GM19372 (cell line): ENCODE measurements at regions not wholly inside any gene's neighbourhood (a gene's known extent, or its start where the extent isn't known, plus 50 kb on each side); places are given as distances from the start of the nearest gene placed in this dataset.
"Not testable (repeated sequence)": the region's sequence is repeated elsewhere in the genome, so short reads cannot be mapped to it uniquely, and the experiment has no call there.

Experiments used
- ATAC-seq: cut with Tn5 transposase; IDR thresholded peaks from one replicate; pipeline ENCODE4 v1.9.1; 2021; ENCODE audit warnings: mild to moderate bottlenecking, low read depth, moderate library complexity; ENCODE audit not compliant: unreplicated experiment

DNA sequence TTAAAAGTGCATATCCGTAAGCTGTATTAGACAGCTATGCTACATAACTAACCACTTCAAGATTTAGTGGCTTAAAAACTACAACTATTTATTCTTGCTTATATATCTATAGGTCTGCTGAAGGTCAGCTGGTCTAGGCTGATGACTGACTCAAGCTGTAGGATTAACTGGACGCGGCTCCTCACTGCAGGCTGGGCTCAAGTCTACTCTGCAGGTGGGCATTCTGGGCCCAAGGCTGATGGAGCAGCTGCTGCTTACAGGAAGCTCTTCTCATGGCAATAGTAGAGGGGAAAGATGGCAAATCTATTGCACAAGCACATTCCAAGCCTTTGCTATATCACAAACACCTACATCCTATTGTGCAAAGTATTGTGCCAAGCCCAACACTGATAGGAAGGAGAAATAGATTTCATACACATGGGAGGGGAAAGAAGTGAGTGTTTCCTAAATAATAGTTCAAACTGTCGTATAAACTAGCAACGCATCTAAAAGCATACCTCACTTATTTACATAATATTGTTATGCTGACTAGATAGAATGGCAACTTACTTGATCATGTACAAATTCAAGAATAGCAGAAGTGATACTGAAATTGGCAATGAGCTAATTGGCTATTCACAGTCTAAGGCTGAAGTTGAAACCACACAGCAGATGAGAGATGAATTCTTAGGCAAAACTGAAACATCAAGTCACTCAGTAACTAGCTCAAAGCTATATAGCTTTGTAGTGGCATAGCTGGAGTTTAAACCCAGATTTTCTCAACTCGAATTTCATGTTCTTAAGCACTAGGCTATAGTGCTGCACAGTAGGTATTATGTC, 263.8 kb downstream of the NKX6-1 start:
- ATAC-seq: peak; percentile 99

DNA sequence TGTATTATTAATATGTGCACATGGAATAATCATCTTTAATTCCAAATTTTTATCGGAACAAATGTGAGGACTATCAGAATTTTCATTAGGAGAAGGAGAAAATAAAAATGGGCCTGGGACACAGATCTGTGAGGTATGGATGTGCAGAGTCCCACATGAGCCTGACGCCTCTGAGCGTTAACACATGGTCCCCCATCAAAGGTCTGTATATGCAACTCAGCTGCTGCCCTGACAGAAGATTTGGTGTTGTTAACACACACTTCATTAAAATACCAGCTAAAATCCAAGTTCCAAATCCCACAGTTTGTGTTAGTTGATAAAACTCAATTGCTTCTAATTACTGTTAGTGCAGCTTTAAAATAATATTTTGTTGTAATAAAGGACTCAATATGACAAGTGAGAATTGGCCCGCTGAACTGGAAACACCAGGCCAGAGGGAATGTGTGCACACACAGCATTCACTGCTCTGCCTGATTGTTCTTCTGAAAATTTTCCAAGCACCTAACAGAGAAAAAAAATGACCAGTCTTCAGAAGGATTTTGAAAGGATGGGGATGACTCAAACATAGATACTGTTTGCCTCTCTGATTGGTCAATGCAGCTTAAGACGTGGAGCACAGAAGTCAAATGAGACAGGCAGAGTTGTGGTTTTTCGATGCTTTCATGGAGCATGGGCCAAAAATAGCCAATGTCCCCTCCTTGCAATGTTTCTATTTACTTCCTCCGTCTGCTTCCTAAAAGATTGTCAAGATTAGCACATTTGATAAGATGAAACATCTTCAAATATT, 266.6 kb downstream of the NKX6-1 start:
- ATAC-seq: no peak

GRCh38 chr4:84231539-84232055, 267.5 kb downstream of the NKX6-1 start:
- ATAC-seq: no peak

DNA sequence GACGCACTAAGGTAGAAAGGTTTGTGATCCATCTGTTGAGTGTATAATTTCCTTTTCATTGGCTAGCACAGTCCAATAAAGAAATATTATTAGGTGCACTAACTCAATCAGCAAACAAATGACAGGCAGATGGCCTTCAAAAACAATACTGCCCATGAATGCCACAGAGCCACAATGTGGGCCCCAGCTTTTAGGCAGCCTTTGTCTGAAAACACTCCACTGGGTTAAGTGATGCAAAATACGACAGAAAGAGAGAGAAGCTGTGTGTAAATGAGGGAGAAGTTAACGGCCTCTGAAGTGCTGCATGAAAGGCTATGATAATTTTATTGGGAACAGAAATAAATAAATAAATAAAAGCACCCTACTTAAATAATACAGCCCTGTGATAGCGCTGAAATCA, 274.6 kb downstream of the NKX6-1 start:
- no peak for ATAC-seq

- no peak for ATAC-seq
Measured at GRCh38 chr4:84221704-84222103, 277.4 kb downstream of the NKX6-1 start.

GRCh38 chr4:84220990-84221389, 278.1 kb downstream of the NKX6-1 start:
- peak; percentile 92 for ATAC-seq

DNA sequence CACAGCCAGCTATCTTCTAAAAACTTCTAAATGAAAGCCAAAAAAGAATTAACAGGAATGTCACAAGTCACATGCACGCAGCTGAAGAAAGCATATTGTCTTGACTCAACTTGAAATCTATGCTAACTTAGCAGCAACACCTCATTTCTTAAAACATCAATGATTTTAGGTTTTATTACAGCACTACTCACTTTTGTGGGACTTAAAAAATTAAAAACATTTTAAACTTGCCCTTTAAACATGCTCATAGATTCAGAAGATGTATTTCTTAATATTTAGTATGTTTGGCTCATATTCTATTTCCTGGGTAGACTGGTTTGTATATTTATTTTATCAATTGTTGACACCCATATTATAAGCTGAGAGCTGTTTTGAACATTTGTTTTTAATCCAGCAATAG, 279.4 kb downstream of the NKX6-1 start:
- ATAC-seq: no peak

- no peak for ATAC-seq
Measured at GRCh38 chr4:84218031-84218430, 281.1 kb downstream of the NKX6-1 start.

DNA sequence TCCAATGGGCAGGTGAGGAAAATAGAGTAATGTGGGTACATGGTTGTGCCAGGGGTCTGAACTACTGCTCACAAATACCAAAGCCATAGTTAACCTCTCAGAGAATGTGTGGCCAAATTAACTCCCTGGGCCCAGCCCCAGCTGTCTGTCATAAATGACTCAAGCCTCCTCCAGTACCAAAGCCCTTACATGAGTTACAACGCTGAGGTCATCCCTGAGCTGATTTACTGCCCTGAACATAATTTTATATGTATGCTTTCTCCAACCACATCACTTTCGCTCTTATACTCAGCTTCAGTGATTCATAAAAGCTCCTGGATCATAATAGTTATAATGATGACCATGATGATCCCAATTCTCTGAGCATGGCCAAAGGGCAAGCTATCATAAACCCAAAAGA, 283.9 kb downstream of the NKX6-1 start:
- no peak for ATAC-seq

- ATAC-seq: not testable (repeated sequence)
Measured at GRCh38 chr4:84206226-84206625, 292.9 kb downstream of the NKX6-1 start.

DNA sequence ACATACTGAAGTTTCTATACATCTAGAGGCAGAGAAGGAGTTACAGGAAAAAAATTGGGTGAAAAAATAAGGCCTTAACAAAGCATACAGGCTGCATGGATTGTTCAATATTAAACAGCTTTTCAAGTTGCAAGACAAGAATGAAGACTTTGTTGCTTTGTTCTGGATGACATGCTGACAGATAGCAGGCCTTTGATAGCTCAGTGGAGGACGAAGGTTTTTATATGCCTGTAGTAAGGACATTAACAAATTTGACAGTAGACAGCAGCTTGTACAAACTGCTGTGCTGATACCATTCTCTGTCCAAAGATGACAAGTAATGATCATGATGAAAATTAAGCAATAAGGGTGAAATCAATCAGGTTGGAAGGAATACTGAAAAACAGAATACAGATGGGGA, 309.9 kb downstream of the NKX6-1 start:
- no peak for ATAC-seq

DNA sequence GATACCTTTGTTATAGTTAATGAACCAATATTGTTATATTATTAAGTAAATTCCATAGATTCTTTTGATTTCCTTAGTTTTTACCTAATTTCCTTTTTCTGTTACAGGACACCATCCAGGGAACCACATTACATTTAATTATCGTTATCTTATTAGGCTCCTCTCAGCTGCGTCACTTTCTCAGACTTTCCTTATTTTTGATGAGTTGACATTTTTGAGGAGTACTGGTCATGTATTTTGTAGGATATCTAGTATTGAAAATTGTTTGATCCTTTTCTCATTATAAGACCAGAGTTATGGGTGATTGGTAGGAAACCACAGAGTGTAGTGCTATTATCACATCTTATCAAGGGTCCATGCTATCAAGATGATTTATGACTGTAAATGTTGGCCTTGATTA, 319.7 kb downstream of the NKX6-1 start:
- ATAC-seq: no peak

- ATAC-seq: no peak
Measured at GRCh38 chr4:84177831-84178542, 321.1 kb downstream of the NKX6-1 start.

- ATAC-seq: no peak
Measured at GRCh38 chr4:84176016-84176415, 323.1 kb downstream of the NKX6-1 start.

GRCh38 chr4:84171871-84172270, 327.2 kb downstream of the NKX6-1 start:
- no peak for ATAC-seq

DNA sequence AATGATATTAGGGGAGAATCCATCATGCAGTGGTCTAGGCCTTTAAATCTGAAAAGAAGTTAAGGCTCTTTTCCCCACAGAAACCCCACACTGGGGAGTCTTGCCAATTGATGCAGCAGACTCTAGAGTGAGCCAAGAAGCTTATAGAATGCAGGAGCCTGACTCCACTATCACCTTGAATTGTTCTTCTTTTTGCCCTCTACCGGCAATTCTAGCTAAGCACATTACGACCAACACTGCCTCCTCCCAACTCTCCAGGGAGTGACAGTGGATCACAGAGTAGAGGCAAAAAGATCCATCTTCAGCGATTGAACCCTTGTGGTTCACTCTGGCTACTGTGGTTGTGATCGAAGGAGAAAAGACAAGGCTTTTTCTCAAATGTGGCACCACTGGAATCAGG, 331.5 kb downstream of the NKX6-1 start:
- no peak for ATAC-seq

DNA sequence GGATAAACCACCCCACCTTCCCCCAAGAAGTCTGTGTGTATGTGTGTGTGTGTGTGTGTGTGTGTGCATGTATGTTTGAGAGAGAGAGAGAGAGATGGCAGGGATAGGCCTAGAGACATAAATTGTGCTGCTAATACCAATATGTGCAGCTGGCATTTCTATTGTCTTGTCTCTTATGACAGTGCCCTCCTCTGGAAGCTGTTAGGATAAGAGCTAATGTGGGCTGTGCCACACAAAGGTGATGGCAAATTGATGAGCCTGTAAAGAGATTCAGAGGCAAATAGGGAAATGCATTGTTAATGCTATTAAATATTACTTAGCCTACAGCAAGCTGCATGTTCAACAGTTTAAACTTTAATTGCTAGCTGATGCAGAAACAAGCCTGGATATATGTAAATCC, 332.0 kb downstream of the NKX6-1 start:
- no peak for ATAC-seq

- no peak for ATAC-seq
Measured at GRCh38 chr4:84166486-84166885, 332.6 kb downstream of the NKX6-1 start.

DNA sequence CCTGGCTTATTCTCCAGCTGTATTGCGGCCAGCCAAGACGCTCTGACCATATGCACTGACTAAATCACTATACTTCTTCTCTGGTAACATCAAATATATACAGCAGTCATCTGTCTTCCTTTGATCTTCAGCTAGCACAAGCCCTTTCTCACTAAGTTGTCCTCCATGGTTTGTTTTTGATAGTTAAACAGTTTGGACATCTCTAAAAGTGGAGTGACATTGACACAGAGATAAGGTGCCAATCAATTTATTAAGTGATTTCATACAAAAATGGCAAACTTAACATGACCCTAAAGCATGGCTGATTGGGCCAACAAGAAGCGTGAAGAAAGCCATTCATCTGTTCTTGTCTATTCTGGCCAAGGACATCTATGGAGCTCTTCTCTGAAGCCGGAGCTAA, 334.9 kb downstream of the NKX6-1 start:
- ATAC-seq: no peak

DNA sequence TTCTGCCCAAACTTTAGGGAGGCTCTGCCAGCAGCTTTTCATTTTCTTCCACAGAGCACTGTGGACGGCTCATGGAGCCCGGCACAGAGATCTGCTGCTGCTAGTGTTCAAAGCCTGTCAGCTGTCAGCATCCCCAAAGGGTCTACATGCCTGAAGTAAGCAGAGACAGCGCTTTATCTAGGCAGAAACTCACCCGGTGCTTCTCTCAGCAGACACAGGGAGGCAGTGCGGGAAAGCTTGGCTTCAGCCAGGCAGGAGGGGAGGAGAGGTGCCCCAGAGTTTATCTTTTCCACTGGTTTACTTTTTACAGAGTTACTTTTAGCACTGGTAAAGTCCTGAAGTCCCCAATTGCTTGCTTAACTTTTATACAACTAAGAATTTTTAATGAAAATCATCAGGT, 339.3 kb downstream of the NKX6-1 start:
- ATAC-seq: no peak

DNA sequence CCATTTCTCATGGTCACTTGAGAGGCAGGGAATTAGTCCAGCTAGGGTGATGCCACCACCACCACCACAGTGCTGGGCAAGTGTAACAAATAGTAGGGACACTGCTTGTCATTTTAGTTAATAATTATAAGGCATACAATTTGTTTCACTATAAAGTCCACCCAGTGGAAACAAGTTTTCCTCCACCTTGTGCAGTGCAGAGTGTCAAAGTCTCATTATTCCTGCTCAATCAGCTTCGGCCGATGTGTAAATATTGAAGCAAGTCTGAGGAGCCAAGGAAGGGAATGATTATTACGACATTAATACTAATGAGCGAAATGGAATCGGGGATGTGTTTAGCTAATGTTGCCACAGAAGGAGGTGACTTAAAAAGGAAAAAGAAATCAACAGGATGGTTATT, 340.4 kb downstream of the NKX6-1 start:
- no peak for ATAC-seq
